LHCN-M2 (cell line): ENCODE measurements at regions not wholly inside any gene's neighbourhood (a gene's known extent, or its start where the extent isn't known, plus 50 kb on each side); places are given as distances from the start of the nearest gene placed in this dataset.

ENCODE experiments used
- DNase-seq: peaks from one replicate; pipeline ENCODE4 v3.0.0-alpha.2; 2012; ENCODE audit warnings: low read depth

GRCh38 chr1:232519186-232519585 is 110.7 kb downstream of the SIPA1L2 start:
- DNase-seq: no peak

GRCh38 chr1:232518349-232518748 is 111.6 kb downstream of the SIPA1L2 start:
- no peak for DNase-seq

- no peak for DNase-seq
These were observed 112.7 kb downstream of the SIPA1L2 start for GRCh38 chr1:232517204-232517603.

- no peak for DNase-seq
These were observed 114.2 kb downstream of the SIPA1L2 start for GRCh38 chr1:232515706-232516105.

GRCh38 chr1:232512712-232513111 is 117.2 kb downstream of the SIPA1L2 start:
- DNase-seq: no peak

GRCh38 chr1:232511172-232511571 is 118.8 kb downstream of the SIPA1L2 start:
- no peak for DNase-seq

GRCh38 chr1:232510367-232511110 is 119.4 kb downstream of the SIPA1L2 start:
- no peak for DNase-seq

- DNase-seq: no peak
These were observed 120.4 kb downstream of the SIPA1L2 start for GRCh38 chr1:232509570-232509969.

- DNase-seq: no peak
These were observed 121.7 kb downstream of the SIPA1L2 start for GRCh38 chr1:232508130-232508701.

- DNase-seq: no peak
These were observed 122.4 kb downstream of the SIPA1L2 start for GRCh38 chr1:232507571-232507970.

- no peak for DNase-seq
These were observed 124.0 kb downstream of the SIPA1L2 start for GRCh38 chr1:232505884-232506283.

GRCh38 chr1:232504651-232505050 is 125.3 kb downstream of the SIPA1L2 start:
- no peak for DNase-seq

- no peak for DNase-seq
These were observed 126.4 kb downstream of the SIPA1L2 start for GRCh38 chr1:232503497-232503896.

- no peak for DNase-seq
These were observed 128.1 kb downstream of the SIPA1L2 start for GRCh38 chr1:232501854-232502253.

GRCh38 chr1:232499188-232499587 is 130.7 kb downstream of the SIPA1L2 start:
- no peak for DNase-seq

GRCh38 chr1:232493869-232494268 is 136.1 kb downstream of the SIPA1L2 start:
- no peak for DNase-seq

GRCh38 chr1:232489256-232489655 is 140.7 kb downstream of the SIPA1L2 start:
- no peak for DNase-seq

GRCh38 chr1:232487236-232487635 is 142.7 kb downstream of the SIPA1L2 start:
- no peak for DNase-seq

- peak; percentile 47 for DNase-seq
These were observed 143.3 kb downstream of the SIPA1L2 start for GRCh38 chr1:232486454-232487207.

- peak; percentile 38 for DNase-seq
These were observed 143.9 kb downstream of the SIPA1L2 start for GRCh38 chr1:232486006-232486405.

- no peak for DNase-seq
These were observed 145.1 kb downstream of the SIPA1L2 start for GRCh38 chr1:232484856-232485255.

- no peak for DNase-seq
These were observed 146.1 kb downstream of the SIPA1L2 start for GRCh38 chr1:232483826-232484225.

GRCh38 chr1:232481091-232481490 is 148.8 kb downstream of the SIPA1L2 start:
- no peak for DNase-seq
